Gastrocnemius medialis (tissue), 4 donors: ENCODE measurements at regions not wholly inside any gene's neighbourhood (a gene's known extent, or its start where the extent isn't known, plus 50 kb on each side); places are given as distances from the start of the nearest gene placed in this dataset.
"Not testable (repeated sequence)": the region's sequence is repeated elsewhere in the genome, so short reads cannot be mapped to it uniquely, and the experiment has no call there.

ENCODE experiments used
- POLR2A ChIP-seq, 2 donors: fragments of 450-650 bp; IDR thresholded peaks; one replicate each; pipeline ENCODE4 v1.6.1; 2017; ENCODE audit warnings: antibody characterized with exemption in 2 of 2, mild to moderate bottlenecking in 2 of 2, moderate library complexity in 2 of 2
- TF ChIP-seq, protein P1 (sequence below), 5 experiments: fragments of 450-650 bp in 3 of 5; fragments of 200-600 bp in 2 of 5; sonication (generic) in 2 of 5; IDR thresholded peaks in 4 of 5; conservative IDR thresholded peaks in 1 of 5; 1 replicate in 4 of 5; 2 replicates in 1 of 5; pipeline ENCODE4 v1.5.1; 2016 to 2019; ENCODE audit warnings: antibody characterized with exemption in 5 of 5, mild to moderate bottlenecking in 3 of 5, moderate library complexity in 3 of 5

DNA sequence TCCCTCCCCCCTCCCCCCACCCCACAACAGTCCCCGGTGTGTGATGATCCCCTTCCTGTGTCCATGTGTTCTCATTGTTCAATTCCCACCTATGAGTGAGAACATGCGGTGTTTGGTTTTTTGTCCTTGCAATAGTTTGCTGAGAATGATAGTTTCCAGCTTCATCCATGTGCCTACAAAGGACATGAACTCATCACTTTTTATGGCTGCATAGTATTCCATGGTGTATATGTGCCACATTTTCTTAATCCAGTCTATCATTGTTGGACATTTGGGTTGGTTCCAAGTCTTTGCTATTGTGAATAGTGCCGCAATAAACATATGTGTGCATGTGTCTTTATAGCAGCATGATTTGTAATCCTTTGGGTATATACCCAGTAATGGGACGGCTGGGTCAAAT, 76.5 kb upstream of the DNAH5 start:
- TF ChIP-seq, protein P1, sequence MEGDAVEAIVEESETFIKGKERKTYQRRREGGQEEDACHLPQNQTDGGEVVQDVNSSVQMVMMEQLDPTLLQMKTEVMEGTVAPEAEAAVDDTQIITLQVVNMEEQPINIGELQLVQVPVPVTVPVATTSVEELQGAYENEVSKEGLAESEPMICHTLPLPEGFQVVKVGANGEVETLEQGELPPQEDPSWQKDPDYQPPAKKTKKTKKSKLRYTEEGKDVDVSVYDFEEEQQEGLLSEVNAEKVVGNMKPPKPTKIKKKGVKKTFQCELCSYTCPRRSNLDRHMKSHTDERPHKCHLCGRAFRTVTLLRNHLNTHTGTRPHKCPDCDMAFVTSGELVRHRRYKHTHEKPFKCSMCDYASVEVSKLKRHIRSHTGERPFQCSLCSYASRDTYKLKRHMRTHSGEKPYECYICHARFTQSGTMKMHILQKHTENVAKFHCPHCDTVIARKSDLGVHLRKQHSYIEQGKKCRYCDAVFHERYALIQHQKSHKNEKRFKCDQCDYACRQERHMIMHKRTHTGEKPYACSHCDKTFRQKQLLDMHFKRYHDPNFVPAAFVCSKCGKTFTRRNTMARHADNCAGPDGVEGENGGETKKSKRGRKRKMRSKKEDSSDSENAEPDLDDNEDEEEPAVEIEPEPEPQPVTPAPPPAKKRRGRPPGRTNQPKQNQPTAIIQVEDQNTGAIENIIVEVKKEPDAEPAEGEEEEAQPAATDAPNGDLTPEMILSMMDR (IDR thresholded peaks at IDR 0.05 in 4 of 5, conservative IDR thresholded peaks at IDR 0.05 in 1 of 5) = not testable (repeated sequence)
- not testable (repeated sequence) for TF ChIP-seq POLR2A (IDR thresholded peaks at IDR 0.05)
